HG03064 (cell line): ENCODE measurements at regions not wholly inside any gene's neighbourhood (a gene's known extent, or its start where the extent isn't known, plus 50 kb on each side); places are given as distances from the start of the nearest gene placed in this dataset.
"Not testable (repeated sequence)": the region's sequence is repeated elsewhere in the genome, so short reads cannot be mapped to it uniquely, and the experiment has no call there.

Experiments used
- ATAC-seq: cut with Tn5 transposase; IDR thresholded peaks from one replicate; pipeline ENCODE4 v1.9.1; 2021; ENCODE audit warnings: low read depth; ENCODE audit not compliant: unreplicated experiment

- ATAC-seq: no peak
These were observed 238.2 kb downstream of the FAT3 start for GRCh38 chr11:92462821-92463220.

- ATAC-seq: no peak
These were observed 240.2 kb downstream of the FAT3 start for GRCh38 chr11:92464822-92465221.

- not testable (repeated sequence) for ATAC-seq
These were observed 240.8 kb downstream of the FAT3 start for GRCh38 chr11:92465410-92465809.

- ATAC-seq: no peak
These were observed 249.1 kb downstream of the FAT3 start for GRCh38 chr11:92473736-92474135.

- ATAC-seq: no peak
These were observed 250.7 kb downstream of the FAT3 start for GRCh38 chr11:92475316-92475715.

- no peak for ATAC-seq
These were observed 251.2 kb downstream of the FAT3 start for GRCh38 chr11:92475819-92476218.

- ATAC-seq: no peak
These were observed 253.1 kb downstream of the FAT3 start for GRCh38 chr11:92477686-92478085.

- no peak for ATAC-seq
These were observed 255.9 kb downstream of the FAT3 start for GRCh38 chr11:92480499-92480898.

- no peak for ATAC-seq
These were observed 258.0 kb downstream of the FAT3 start for GRCh38 chr11:92482492-92483060.

GRCh38 chr11:92484570-92484969, 260.0 kb downstream of the FAT3 start:
- ATAC-seq: no peak

GRCh38 chr11:92489826-92490399, 265.3 kb downstream of the FAT3 start:
- ATAC-seq: no peak

- no peak for ATAC-seq
These were observed 267.8 kb downstream of the FAT3 start for GRCh38 chr11:92492372-92492771.

GRCh38 chr11:92495107-92495793, 270.6 kb downstream of the FAT3 start:
- no peak for ATAC-seq

- no peak for ATAC-seq
These were observed 275.8 kb downstream of the FAT3 start for GRCh38 chr11:92500453-92500852.

GRCh38 chr11:92501066-92501739, 276.6 kb downstream of the FAT3 start:
- ATAC-seq: no peak

- ATAC-seq: no peak
These were observed 279.4 kb downstream of the FAT3 start for GRCh38 chr11:92504004-92504403.

GRCh38 chr11:92504534-92504933, 279.9 kb downstream of the FAT3 start:
- no peak for ATAC-seq

- no peak for ATAC-seq
These were observed 281.1 kb downstream of the FAT3 start for GRCh38 chr11:92505689-92506088.

- no peak for ATAC-seq
These were observed 282.3 kb downstream of the FAT3 start for GRCh38 chr11:92506809-92507336.

- ATAC-seq: no peak
These were observed 286.0 kb downstream of the FAT3 start for GRCh38 chr11:92510591-92510990.

GRCh38 chr11:92511522-92512203, 287.0 kb downstream of the FAT3 start:
- ATAC-seq: no peak
